Stimulated activated CD8-positive, alpha-beta memory T cell treated with anti-CD3 and anti-CD28 coated beads, Interleukin-12 subunit alpha, Interleukin-12 subunit beta, amount 100 ng/mL, for 1 hour (primary cell): ENCODE measurements at regions not wholly inside any gene's neighbourhood (a gene's known extent, or its start where the extent isn't known, plus 50 kb on each side); places are given as distances from the start of the nearest gene placed in this dataset.

ENCODE experiments used
- DNase-seq: peaks from one replicate; pipeline ENCODE4 v3.0.0-alpha.2; 2020; ENCODE audit warnings: low read depth

DNA sequence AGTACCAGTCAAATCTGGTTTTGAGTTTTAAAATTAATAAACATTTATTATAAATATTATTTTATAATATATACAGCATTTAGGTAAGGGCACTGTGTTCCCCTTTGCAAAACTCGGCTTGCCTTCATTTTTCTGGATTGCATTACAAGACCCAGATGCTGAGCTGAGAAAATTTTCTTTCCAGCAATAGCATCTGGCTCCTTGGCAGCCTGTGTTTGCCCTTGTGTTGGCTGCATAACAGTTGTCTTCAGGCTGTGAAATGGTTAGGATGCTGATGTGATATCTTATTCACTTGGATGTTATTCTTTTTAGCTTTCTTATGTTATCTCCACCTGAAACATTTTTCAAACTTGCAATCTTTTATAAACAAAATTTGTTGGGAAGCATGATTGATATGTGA lies 784.4 kb downstream of the DACH1 start:
- DNase-seq = no peak

DNA sequence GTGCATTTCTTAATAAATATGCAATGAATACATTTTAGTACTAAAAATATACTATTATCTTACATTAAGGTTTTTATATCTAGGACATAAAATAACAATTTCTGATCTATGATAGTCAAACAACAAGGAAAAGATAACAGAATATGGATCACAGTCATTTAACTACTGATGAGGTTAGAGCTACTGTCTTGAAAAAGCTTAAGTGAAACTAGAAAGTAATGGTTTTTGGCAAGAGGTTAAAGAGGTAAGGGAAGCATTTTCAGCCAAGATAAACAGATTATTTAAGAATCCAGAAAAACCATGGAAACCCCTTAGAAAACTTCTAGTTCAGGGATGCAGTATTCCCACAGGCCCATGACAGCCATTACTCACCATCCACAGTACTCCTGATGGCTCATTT lies 787.4 kb downstream of the DACH1 start:
- no peak for DNase-seq

DNA sequence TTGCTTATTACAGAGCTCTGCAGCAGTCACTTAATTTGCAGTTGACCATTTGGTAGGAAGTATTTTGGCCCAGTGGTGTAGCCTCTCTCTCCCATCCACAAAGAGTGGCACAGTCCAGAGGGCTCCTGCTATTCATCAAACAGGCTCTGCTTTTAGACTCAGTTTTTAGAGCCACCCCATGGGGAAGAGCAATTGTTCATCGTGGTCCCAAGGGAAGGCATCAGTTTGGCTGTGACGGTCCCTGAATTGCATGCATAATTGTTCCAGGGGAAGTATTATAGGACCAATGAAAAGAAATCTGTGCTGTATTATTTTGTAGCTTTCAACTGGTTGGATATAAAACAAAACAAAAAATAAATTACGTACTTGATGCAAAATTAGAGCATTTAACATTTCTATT lies 799.0 kb downstream of the DACH1 start:
- no peak for DNase-seq

DNA sequence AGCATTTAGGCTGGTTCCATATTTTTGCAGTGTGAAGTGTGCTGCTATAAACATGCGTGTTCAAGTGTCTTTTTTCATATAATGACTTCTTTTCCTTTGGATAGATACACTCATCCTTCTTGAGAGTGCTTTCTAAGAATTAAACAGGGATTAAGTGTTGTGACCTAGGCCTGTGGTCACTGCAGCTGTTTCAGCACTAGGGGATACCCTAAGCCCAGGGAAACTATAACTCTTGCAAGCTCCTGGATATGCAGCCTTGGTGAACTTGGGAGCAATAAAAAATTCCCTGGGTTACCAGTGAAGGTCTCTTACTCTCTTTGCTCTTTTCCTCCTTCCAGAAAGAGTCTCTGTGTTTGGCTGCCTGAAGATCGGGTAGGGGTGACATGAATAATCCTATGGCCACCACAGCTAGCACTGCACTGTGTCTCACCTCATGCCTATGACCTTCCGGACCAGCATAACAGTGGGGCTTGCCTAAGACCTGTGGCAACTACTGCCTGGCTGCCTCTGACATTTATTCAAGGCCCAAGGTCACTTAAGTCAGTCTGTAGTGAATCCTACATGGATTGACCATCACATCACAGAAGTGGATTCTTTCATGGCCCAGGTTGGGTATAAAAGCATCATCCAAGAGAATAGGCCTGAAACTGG lies 799.7 kb downstream of the DACH1 start:
- DNase-seq = no peak

DNA sequence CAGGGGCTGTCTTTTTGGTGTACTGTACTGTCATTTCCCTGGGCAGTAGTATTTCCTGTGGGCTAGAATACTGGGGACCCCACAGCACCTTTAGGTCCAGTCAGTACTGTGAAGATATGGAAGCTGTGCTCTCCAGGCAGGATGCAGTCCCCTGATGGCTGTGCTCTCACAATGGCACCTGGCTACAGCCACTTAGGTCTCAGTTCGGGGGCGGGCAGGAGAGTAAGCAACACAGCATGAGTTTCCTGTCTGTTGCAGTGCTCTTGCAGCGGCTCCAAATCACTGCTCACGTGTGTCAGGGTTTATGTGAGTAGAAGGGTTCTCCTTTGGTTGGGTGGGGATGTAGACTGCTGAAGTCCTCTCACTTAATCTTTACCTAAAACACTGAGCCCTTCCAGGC lies 810.4 kb downstream of the DACH1 start:
- no peak for DNase-seq

GRCh38 chr13:71055644-71056043 lies 811.4 kb downstream of the DACH1 start:
- DNase-seq = no peak

DNA sequence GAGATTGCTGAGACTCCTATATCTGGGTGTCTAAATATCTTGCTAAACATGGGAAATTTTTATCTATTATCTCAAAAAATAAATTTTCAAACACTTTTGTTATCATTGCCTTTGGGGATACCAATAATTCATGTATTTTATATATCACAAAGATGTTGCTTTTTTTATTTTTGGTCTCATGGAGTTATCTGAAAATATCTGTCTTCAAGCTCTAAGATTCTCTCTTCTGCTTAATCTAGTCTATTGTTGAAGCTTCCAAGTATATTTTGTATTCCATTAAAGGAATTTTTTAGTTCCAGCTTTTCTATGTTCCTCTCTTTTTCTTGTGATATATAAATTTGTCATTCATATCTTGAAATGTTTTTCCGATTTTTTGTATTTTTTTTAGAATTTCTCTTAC lies 812.0 kb downstream of the DACH1 start:
- no peak for DNase-seq

GRCh38 chr13:71054358-71054757 lies 812.6 kb downstream of the DACH1 start:
- no peak for DNase-seq

GRCh38 chr13:71051573-71051972 lies 815.4 kb downstream of the DACH1 start:
- DNase-seq = no peak

GRCh38 chr13:71046360-71047079 lies 820.5 kb downstream of the DACH1 start:
- no peak for DNase-seq

GRCh38 chr13:71045101-71045500 lies 821.9 kb downstream of the DACH1 start:
- DNase-seq = no peak

DNA sequence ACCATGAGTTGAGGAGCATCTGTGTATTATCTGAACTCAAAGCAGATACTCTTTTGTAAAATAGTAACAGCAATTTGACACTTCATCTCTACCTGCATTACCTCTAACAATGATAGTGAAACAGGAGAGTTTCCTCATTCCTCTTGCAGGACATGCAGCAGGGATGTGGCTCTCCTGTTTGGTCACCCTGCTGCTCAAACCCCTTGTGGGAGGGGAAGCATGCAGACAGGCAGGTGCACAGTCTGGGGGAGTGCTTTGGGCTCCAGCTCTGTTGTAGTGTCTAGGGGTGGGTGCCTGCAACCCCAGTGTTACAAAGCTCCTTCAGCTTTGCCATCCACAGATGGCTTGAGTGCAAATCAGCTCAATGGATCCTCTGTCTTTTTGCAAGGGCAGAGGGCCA lies 827.6 kb downstream of the DACH1 start:
- no peak for DNase-seq

GRCh38 chr13:71034018-71034417 lies 833.0 kb downstream of the DACH1 start:
- DNase-seq = no peak

GRCh38 chr13:71033026-71033425 lies 834.0 kb downstream of the DACH1 start:
- no peak for DNase-seq

DNA sequence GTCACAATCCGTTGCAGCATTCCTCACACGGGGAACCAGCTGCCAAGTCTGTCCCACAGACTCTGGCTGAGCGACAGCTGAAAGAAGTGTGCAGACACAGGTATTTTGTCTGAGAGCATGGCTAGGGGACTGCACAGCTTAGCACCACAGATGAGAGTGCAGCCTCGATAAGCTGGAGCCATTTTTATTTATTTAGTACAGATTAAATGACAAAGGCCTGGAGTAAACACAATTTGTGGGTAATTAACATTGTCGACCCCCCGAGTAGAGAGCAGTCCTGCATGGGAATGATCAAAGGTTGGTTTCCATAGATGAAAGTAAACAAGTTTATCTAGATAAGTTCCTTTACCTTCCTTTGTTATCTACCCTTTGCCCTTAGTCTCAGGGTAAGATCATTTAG lies 836.2 kb downstream of the DACH1 start:
- no peak for DNase-seq

DNA sequence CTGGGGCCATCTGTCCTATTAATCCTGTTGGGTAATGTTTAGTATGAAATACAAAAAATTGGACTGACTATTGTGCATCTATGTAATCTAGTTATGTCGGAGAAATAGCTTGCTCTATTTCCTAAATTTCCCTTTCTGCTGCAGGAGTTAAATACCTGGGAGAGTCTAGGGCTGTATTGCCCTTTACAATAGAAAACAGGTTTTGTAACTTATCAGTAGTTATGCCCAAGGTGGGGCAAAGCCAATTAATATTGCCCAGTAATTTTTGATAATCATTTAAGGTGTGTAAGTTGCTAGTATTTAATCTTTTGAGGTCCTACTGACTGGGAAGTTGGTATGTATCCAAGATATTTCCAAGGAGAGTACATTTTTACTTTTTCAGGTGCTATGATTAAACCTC lies 838.1 kb downstream of the DACH1 start:
- no peak for DNase-seq

DNA sequence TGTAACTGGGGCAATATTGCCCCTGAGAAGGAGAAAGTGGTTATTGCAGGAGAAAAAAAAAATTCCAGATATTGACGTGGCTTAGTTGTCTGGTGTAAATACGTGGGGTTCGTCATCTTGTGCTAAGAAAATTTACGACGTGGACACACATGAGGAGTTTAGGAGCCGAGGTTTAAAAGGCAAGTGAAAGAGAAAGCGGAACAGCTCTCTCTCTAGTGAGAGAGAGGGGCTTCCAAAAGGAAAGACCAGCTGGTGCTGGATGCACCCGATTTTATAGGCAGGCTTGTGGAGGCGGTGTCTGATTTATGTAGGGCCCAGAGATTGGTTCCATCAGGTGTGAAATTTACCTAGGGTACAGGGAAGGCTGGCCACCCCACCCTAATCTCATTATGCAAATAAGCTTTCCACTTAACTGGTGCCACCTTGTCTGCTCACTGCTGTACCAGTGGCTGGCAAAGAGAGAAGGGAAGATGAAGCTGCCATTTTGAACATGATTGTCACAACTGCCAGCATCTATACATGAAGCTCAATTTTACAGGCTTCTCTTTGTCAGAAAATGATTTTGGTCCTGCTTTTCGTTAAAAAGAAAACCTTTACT lies 845.1 kb downstream of the DACH1 start:
- DNase-seq = no peak

GRCh38 chr13:71018995-71019394 lies 848.0 kb downstream of the DACH1 start:
- DNase-seq = no peak

GRCh38 chr13:71018544-71018943 lies 848.5 kb downstream of the DACH1 start:
- no peak for DNase-seq

DNA sequence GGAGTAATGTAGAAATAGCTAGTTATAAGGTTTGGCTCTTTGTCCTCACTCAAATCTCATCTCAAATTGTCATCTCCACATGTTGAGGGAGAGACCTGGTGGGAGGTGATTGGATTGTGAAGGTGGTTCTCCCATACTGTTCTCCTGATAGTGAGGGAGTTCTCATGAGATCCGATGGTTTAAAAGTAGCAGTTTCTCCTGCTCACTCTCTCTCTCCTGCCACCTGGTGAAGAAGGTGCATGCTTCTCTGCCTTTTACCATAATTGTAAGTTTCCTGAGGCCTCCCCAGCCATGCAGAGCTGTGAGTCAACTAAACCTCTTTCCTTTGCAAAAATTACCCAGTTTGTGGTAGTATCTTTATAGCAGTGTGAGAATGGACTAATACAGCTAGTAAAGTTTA lies 849.4 kb downstream of the DACH1 start:
- no peak for DNase-seq

DNA sequence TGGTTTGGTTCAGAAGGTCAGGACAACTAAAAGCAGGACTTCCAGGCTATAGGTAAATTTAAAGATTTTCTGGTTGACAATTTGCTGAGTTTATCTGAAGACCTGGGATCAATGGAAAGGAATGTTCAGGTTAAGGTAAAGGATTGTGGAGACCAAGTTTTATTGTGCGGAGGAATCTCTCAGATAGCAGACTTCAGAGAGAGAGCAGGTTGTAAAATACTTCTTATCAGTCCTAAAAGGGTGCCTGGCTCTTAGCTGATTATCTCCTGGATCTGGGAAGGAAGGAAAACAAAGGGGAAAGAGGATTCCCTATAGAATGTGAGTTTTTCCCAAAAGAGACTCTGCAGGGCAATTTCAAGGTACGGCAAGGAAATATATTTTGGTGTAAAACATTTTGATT lies 851.5 kb downstream of the DACH1 start:
- DNase-seq = no peak

- no peak for DNase-seq
Observed at GRCh38 chr13:71015021-71015420, 852.0 kb downstream of the DACH1 start.

- DNase-seq = no peak
Observed at GRCh38 chr13:71005919-71006318, 861.1 kb downstream of the DACH1 start.

DNA sequence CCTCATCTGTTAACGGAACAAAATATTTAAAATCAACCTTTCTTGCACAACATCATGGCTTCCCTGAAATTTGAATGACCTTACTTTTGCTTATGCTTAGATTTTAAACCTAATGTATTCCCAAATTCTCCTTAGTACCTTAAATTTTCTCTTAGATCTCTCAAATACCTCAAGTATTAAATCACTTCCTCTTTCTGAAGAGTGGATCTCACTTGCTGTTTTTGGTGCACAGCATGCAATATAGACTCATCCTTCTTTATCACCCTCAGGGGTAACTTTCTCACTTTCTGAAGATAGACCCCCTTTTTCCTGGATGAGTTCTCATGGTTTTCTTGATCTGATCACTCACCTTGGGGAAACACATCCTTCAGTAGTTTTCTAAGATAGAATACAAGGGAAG lies 871.7 kb downstream of the DACH1 start:
- DNase-seq = no peak
